ENCODE measurements at regions not wholly inside any gene's neighbourhood (a gene's known extent, or its start where the extent isn't known, plus 50 kb on each side); places are given as distances from the start of the nearest gene placed in this dataset.

DNA sequence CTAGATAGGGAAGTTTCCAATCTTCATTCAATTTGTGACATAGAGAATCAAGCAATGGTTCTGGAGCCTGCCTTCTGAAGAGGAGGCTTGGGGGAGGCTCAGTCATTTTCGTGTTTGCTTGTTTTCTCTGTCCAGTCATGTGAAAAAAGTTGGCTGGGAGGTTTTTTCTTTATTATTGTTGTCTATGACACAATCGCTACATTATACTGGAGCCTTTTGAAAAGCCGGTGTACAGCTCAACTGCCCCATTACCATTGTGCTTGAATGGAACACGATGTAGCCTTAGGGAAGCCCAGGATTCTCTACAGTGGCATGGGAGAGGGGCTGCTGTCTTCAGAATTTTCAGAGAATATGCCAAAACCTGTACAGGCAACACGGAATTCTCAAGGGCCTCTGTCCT is 57.9 kb upstream of the NCAM1 start:
- Histone ChIP-seq H3K4me1 (ENCODE audit: control insufficient read depth, insufficient read depth, low read length) (no peaks in the 10 kb centered on the region), H3K27ac (ENCODE audit: low read length) (no peak overlapping the region), H3K27me3 (ENCODE audit: control insufficient read depth, insufficient read depth, low read length) (no peaks in the 10 kb centered on the region), H3K9me3 (ENCODE audit: control insufficient read depth, insufficient read depth, low read length) (no peaks in the 10 kb centered on the region), H3K36me3 (ENCODE audit: control insufficient read depth, insufficient read depth, low read length) (no peaks in the 10 kb centered on the region), H3K4me3 (ENCODE audit: low read length) (no peak overlapping the region)
- Mint-ChIP-seq H3K36me3 (no peaks in the 10 kb centered on the region), H3K27me3 (ENCODE audit: low read depth in 2 of 2) (peaks cover 0 to 6% of the 10 kb centered on the region in 2 donors), H3K27ac (no peak overlapping the region), H3K4me3 (no peak overlapping the region), H3K9me3 (no peaks in the 10 kb centered on the region), H3K4me1 (peaks cover 0 to 6% of the 10 kb centered on the region in 2 donors)
- ATAC-seq, result no peak
- DNase-seq, result no peak
- 90% methylated on average over 5 of the region's 5 CpGs for WGBS (ENCODE audit: insufficient coverage)
- intact Hi-C loops (cut with micrococcal nuclease), result no loop called here
- no peak for TF ChIP-seq CTCF (IDR thresholded peaks at IDR 0.05)

- Mint-ChIP-seq H3K27ac (no peak overlapping the region), H3K36me3 (no peaks in the 10 kb centered on the region), H3K27me3 (ENCODE audit: low read depth in 2 of 2) (peaks cover 7 to 13% of the 10 kb centered on the region in 2 donors), H3K9me3 (peaks cover 0 to 2% of the 10 kb centered on the region in 2 donors), H3K4me1 (no peaks in the 10 kb centered on the region), H3K4me3 (no peak overlapping the region)
- TF ChIP-seq CTCF (IDR thresholded peaks at IDR 0.05), result no peak
- DNase-seq, result no peak
- Histone ChIP-seq H3K4me3 (ENCODE audit: low read length) (no peak overlapping the region), H3K27ac (ENCODE audit: low read length) (no peak overlapping the region), H3K9me3 (ENCODE audit: control insufficient read depth, insufficient read depth, low read length) (no peaks in the 10 kb centered on the region), H3K27me3 (ENCODE audit: control insufficient read depth, insufficient read depth, low read length) (no peaks in the 10 kb centered on the region), H3K4me1 (ENCODE audit: control insufficient read depth, insufficient read depth, low read length) (no peaks in the 10 kb centered on the region), H3K36me3 (ENCODE audit: control insufficient read depth, insufficient read depth, low read length) (no peaks in the 10 kb centered on the region)
- WGBS (ENCODE audit: insufficient coverage), result 89% methylated on average over 1 of the region's 1 CpG
- no peak for ATAC-seq
- intact Hi-C loops (cut with micrococcal nuclease), result no loop called here
These were observed 50.1 kb upstream of the NCAM1 start for GRCh38 chr11:112911124-112911523.

All from natural killer cell (primary cell).